ENCODE measurements at regions not wholly inside any gene's neighbourhood (a gene's known extent, or its start where the extent isn't known, plus 50 kb on each side); places are given as distances from the start of the nearest gene placed in this dataset.

DNA sequence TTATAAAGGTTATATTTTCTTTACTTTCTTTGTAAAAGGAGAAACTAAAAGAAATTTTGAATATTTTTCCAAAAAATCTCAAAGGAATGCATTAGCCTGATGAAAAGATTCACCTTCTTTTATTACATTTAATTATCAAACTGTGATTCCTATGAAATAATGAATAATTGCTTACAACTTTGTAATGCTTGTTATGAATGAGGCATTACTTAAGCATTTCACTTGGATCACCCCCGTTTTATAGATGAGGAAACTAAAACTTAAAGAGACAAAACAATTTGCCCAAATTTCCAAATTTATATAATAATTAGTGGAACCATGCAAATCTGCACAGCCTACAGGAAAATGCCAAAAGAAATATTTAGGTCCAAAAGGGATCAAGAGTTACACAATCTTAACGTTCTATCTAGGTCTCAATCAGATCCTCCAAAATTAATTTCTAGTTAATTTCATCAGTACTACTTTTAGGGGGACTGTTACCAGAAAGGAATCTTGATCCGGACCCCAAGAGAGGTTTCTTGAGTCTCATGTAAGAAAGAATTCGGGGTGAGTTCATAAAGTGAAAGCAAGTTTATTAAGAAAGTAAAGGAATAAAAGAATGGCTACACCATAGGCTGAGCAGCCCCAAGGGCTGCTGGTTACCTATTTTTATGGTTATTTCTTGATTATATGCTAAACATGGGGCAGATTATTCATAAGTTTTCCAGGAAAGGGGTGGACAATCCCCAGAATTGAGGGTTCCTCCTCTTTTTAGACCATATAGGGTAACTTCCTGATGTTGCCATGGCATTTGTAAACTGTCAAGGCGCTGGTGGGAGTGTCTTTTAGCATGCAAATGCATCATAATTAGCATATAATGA, 288.0 kb downstream of the ADGB start:
- no peak for DNase-seq (ENCODE audit: low spot score)

DNA sequence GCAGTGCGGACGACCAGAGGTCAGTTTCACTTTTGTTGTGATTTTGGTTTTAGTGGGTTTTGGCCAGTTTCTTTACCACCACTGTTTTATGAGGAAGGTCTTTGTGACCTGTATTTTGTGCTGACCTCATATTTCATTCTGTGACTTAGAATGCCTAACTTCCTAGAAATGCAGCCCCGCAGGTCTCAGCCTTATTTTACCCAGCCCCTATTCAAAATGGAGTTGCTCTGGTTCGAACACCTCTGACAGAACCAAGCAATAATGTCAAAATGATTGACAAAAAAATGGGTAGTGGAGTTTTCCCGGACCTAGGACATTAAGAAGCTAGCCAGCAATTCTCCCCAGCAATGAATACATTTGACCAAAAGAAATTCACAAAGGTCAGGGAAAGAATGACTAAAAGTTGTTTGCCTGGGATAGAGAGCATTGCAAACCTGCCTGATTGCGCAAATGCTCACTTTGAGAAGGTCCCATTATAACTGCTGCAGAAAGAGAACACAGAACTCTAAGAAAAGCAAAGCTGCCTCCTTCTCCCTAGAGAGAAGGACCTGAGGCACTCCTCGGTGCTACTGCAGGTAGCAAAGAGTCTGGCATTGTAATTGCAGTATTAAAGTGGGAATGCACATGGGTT, 288.8 kb downstream of the ADGB start:
- DNase-seq (ENCODE audit: low spot score): no peak

DNA sequence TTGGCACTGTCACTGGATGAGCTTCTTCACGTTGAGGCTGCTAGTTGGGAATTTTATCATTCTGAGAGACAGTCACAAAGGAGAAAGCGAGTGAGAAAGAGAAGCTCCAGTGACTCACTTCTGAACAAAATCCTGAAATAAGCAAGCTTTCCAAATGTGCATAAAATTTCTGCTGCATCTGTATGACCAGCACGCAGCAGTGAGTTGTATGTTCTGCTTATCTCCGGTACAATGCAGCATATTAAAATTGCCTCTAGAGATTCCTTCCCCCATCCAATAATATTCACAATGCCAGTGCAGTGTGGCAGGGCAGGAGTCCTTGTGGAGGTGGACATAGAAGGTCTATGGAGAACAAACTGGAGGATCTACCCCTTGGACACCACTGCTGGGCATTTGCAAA, 290.5 kb downstream of the ADGB start:
- DNase-seq (ENCODE audit: low spot score): no peak

DNA sequence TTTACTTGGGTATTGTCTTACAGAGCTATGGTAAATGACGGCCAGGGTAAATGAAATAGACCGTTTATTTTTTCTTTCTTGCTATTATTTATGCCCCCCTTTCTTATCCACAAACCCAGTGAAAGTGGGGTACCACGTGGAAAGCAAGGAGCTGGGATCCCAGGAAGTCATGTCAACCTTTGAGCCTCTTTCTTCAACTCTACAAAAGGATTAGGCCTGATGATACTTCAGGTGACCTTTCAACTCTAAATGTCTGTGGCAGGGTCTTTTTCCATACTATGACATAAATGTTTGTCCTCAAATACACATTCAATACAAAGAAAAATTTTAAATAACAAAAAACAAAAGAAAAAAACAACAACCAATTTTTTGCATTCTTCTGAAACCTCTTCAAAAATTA, 291.4 kb downstream of the ADGB start:
- DNase-seq (ENCODE audit: low spot score): no peak

DNA sequence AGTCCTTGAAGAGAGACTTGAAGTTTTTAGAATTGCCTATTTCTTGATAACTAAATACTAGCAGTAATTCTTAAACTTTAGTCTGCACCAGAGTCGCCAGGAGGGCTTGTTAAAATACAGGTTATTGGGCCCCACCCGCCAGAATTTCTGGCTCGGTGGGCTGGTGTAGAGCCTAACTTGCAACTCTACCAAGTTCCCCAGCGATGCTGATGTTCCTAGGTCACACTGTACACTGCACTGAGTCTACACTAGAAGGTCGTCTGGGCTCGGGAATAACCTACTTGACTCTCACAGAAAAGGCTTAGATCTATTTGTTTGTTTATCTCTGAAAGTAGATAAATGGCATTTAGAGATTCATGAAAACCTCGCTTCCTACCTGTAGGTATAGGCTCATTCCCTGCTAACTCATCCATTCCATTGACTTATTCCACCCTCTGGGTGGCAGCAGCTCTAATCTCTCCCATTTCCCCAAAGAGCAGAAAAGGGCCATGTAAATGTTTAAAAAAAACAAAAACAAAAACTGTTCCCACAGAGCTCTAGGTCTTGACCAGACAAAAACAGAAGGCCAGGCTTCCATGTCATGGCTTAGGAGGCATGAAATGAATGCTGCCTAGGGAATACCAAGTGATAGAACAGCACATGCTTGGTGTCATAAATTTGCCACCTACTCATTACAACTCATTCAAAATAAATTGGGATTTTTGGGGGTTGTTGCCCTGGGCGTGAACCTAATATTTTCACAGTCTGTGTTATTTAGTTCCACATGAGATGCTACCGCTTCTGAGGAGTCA, 292.1 kb downstream of the ADGB start:
- DNase-seq (ENCODE audit: low spot score): no peak

DNA sequence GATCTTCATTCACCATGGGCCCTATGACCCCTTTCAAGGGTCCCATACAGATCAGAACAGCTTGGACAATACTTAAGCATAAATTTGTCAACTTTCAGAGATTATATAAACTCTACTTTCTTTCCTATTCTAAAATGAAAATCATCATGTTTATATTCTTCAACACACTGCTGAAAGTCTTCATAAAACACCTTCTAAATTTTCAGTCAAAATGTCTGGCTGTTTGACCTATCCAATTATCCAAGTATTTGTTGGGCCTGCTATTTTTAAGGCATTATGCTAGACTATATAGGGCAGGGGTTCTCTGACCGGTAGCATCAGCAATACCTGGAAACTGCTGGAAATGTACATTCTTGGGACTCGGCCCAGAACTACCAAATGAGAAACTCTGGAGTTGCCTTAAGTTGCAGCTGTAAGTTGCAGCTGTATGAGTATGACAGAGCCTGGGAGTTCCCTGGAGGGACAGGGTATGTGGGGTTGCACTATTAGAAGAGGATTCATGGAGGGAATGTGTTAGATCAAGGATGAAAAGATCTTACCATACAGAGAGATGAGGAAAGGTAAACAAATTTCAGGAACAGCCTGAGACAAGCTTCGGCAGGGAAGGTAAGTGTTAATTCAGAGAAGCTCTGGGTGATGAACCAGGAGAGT, 293.0 kb downstream of the ADGB start:
- DNase-seq (ENCODE audit: low spot score): no peak

DNA sequence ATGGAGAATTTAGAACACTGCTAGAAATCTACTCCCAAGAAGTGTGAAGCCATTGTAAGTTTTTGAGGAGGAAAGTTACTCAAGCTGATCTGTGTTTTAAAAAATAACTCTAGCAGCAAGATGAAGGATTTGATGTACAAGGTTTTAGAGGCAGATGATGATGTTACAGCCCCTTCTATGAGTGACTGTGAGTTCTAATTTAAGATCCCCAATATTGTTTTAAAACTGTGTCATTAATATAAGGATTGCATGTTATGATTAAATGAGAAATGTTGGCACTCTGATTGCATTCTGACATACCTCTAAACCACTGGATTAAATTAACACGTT, 293.5 kb downstream of the ADGB start:
- no peak for DNase-seq (ENCODE audit: low spot score)

DNA sequence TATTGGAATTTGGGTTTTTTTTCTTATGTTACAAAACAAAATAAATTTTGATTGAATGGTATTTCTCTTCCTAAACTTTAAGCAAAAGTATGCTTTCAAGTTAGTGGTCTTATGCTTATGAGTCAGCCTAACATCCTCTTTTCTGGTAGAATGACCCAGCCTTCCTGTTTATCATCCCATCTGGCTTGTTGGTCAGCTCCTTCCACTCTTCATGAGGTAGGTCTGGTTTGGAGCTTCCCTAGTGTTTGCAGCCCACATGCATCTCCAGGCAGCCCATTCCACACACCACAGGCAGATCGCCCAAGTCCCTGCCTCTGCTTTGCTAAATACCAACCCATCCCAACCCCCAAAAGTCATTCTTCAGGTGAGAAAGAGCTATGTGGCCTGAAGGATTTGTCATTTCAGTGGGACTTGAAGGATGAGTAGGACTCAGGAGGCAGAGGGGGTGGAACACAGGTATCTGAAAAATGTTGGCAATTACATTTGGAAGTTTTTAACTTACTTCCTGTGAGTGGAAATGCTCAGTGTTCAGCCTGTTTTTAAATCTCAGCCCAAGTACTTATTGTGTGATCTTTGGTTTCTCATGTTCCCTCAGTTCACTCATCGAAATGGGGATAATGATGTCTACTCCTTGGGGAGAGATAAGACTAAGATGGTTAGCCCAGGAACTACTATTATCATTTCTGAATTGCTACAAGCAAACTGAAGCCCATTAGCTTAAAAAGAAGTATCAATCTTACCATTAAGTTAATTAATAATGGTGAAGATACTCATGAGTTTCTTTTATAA, 294.0 kb downstream of the ADGB start:
- DNase-seq (ENCODE audit: low spot score): no peak

DNA sequence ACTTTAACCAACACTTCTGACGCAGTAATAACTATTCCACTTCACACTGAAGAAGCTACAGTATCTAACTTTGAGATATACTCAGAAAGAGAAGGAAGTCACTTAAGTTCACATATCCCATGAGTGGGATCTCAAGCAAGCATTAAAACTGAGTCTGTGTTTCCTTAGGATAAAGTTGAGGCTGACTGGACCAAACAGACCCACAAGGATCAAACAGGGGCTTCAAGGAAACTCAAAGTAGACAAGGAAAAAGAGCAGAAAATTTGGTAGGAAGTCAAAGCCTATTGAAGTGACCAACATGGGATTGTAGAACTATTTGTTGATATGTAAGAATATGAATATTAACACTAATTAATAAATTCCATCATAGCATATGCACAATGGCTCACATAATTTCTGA, 294.9 kb downstream of the ADGB start:
- no peak for DNase-seq (ENCODE audit: low spot score)

DNA sequence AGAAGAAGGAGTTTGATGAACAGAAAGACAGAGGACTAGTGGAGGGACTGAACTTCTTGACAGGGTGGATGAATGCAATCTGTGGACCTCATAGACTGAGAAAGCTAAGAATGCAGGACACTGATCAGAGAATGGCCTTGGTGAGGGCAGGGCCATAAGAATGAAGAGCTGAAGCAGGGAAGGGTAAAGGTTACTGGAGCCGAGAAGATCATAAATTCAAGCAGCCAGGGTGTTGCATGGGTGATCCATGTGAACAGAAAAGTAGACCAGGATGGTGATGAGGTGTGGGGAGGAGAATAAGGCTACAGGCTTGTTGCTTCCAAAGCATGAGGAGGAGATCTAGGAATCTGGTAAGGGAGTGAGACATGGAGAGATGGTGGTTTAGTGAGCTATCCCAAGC, 295.9 kb downstream of the ADGB start:
- no peak for DNase-seq (ENCODE audit: low spot score)

DNA sequence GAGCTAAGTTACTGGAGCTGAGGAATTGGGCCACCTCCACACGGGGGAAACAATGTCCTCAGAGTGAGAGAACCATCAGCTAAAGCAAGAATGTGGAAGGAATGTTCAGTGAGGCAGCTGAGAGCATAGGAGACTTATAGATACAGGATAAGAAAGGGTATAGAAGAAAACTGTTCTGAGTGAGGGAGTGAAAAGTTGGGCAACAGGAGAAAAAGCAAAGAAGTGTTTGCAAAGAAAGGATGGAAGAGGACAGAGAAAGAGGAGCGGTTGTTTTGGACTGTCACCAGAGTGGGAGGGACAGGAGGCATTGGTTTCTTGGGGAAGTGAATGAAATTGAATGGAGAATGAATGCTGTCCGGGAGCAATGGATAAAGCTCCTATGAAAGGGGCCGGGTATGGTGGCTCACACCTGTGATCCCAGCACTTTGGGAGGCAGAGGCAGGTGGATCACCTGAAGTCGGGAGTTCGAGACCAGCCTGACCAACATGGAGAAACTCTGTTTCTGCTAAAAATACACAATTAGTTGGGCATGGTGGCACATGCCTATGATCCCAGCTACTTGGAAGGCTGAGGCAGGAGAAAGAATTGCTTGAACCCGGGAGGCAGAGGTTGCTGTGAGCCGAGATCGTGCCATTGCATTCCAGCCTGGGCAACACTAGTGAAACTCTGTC, 296.5 kb downstream of the ADGB start:
- no peak for DNase-seq (ENCODE audit: low spot score)

DNA sequence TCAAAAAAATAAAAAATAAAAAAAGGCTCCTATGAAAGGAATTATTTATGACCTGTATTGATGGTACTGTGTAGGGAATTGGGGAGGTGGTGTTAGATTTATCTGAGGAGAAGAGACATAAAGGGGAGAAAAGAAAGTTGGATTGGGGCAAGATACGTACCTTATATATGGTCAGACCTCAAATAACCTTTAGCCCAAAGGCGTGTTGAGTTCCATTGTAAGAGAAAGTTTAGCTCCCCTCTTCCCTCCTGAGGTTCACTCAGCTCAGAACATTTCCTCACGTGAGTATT, 296.9 kb downstream of the ADGB start:
- DNase-seq (ENCODE audit: low spot score): no peak

DNA sequence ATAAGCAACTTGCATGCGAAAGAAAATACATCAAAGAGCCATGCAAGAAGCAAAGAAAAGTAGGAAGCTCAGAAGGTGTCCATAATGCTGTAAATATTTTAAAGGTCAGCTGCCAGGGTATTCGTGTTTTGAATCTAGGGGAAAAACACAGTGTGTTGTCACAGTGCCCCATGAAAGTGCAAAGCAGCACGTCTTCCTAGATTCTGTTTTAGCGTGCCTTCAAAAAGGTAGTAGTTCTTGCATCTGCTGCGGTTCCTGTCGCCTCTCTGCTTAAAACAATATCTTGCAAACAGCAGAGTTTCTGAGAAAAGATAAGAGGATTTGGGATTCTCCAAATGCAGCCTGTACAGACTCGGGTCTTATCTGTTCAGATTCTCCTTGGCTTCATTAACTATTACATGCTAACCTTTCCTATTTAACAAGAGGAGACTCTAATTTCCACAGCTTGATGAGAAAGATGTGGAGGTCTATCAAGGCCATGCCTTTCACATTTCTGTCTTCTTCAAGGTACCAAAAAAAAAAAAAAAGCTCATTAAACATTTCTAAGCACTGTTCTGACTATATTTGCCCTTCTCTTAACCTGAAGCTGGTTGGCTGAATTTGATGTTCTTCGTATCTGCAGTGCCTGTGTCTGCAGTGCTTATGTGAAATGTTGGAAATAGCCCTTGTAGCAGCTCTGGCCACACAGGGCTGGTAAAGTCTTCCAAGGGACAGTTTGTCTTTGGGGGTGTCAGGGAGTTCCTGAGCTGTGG, 297.5 kb downstream of the ADGB start:
- DNase-seq (ENCODE audit: low spot score): no peak

DNA sequence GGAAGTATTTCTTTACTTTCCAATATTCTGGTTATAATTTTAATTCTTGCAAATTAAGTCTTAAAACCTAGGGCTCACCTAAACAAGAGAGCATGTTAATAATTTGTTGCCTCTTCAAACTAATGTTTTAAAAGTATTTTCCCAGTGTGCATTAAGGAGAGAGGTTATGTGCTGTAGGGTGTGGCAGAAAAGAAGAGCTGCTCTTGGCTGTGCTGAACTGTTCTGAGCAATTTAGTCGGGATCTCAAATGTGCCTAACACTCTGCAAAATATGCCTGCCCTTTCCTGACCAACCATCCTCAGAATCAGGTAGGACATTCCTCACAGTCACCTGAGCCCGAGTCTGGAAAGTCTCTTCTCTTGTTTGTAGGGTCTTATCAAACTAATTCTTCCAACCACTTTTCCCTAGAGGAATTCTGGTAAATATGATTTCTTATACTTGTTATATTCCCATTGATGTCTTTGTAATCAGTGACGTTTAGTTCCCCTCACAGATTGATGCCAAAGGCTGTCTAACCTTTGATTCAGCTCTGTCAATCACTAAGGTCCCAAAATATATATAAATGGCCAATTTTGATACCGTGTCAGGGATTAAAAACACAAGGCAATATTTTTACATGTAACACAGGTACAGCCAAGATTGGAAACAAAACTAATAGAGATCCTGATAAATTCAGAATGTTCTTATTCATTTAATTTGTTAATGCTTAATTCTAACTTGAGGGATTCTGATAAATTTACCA, 298.4 kb downstream of the ADGB start:
- DNase-seq (ENCODE audit: low spot score): no peak

DNA sequence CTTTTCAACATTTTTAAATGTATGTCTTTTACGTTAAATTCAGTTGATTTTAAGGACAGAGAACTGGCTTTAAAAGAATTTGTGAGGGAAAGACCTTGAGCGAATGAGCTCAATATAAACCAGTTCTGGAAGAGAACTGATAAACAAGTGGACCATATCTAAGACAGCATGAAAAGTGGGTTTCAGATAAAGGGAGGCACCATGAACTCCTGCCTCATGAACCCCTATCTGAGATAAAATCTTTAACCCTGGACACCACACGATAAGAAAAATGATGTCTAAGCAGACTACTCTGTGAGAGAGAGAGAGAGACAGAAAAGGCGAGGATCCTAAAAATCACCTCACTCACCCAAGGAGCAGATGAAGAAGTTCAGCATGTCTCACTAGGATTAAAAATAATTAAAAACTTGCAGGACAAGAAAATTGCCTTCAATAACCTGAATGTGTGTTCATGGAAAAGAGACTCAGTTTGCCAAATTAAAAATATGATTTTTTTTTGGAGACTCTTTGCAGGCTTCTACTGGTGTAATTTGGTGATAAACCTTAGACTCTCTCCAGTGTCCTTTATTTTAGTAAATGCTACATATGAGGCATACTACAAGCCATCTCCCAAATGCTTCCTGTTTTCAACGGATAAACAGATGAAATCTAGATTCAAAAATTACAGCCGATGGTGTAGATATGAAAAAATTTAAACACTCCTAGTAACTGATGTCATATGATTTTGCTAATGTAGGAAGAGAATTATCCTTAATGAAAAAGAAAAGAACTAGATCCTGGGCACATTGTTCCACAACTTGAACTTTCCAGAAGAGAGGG, 299.5 kb downstream of the ADGB start:
- DNase-seq (ENCODE audit: low spot score): no peak

DNA sequence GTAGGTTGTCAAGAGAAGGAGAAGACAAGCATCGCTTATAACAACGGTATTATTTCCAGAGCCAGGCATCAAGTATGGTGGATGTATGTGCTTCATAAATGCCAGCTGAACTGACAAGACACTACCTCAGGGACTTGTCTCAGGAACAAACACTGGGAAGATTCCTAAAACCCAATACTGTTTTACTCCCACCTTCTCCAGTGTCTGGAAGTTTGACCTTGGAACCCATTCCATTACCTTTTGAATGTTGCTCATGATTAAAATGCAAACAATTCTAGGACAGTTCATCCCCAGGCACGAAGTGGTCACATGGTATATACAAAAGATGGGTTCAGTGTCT, 300.1 kb downstream of the ADGB start:
- DNase-seq (ENCODE audit: low spot score): no peak

DNA sequence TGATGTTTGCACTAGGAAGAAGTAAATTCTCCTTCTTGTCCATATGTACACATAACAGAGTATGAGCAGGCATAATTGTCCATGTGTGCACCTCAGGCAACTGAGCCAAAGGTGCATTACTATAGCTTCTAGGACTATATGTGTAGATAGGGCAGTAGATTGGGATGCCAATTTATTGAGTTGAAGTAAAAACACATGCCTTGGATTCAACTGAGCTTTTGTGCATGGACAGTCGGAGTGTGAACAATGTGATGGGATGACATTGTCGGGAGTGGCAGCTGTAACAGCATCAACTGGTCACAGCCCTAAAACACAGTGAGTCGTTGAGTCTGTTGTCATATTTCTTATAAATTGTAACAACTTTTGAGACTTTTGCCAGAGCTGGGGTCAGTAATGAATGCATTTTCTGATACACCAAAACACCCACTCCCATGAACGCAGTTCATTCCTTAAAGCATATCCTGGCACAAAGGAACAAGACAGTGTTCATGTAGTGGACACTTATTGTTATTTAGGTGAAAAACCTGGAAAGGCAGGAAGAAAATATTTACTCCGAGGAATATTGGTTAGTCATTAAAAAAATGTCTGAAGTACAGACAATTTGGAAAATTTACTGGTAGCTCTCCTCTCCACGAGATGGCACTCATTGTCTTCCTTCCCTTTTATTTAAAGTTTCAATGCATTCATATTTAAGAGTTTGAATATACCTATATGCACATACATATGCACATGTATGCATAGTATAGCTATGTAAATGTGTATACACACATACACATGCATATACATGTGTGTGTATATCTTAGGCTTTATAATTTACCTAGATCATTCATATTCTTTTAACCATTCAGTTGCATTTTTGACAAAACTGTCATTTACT, 302.0 kb upstream of the STXBP5 start:
- no peak for DNase-seq (ENCODE audit: low spot score)

DNA sequence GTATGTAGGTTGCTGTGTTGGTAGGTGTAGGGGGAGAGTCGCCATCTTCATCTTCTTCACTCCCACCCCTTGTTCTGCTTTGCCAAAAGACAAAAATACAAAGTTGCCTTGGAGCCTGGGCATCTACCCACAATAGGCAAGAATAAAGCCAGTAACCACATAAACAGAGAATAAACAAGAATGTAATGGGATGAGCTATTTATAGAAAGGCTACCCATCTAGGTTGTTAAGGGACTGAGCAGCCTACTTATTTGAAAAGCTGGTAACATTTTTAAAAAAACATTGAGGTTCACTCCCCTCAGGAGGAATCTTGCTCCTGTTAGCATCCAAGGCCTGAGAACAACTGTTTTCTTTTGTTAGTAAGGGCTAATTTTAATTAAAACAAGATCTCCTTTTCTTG, 301.4 kb upstream of the STXBP5 start:
- no peak for DNase-seq (ENCODE audit: low spot score)

All from putamen (tissue), 1 donor.